ENCODE measurements at regions not wholly inside any gene's neighbourhood (a gene's known extent, or its start where the extent isn't known, plus 50 kb on each side); places are given as distances from the start of the nearest gene placed in this dataset.

GRCh38 chr2:53182601-53183000, 585.0 kb upstream of the CHAC2 start:
- no peak for TF ChIP-seq CTCF (IDR thresholded peaks at IDR 0.05)
- TF ChIP-seq POLR2A (IDR thresholded peaks at IDR 0.05) = no peak

All from lower leg skin (tissue), 3 donors.